HCT116 (cell line): ENCODE measurements at regions not wholly inside any gene's neighbourhood (a gene's known extent, or its start where the extent isn't known, plus 50 kb on each side); places are given as distances from the start of the nearest gene placed in this dataset.

Experiments
- ATAC-seq: fragments of 200-7000 bp; cut with Tn5 transposase; 2 replicates; pipeline ENCODE4 v1.9.1; 2020; ENCODE audit warnings: mild to moderate bottlenecking, moderate library complexity
- BruUV-seq: library from RNA; stranded (reverse); fragments of 400-500 nt; replicated peaks from 2 replicates; lab custom pipeline; 2021; lab: Mats Ljungman, UMichigan
- CTCF ChIA-PET: fragments of 300-600 bp; sonication (Branson Sonifier 250); formaldehyde crosslinking; loops from one replicate; lab custom pipeline; 2021; ENCODE audit warnings: antibody characterized with exemption; lab: Charles Lee
- POLR2A ChIA-PET: fragments of 300-600, 350-600 bp; sonication (Branson Sonifier 250); formaldehyde crosslinking; loops from one replicate; lab custom pipeline; 2021; ENCODE audit warnings: antibody characterized with exemption; lab: Charles Lee
- RAD21 ChIA-PET, 2 experiments: fragments of 300-600 bp; sonication (Branson Sonifier 250); formaldehyde crosslinking; loops; one replicate each; lab custom pipeline; 2023; ENCODE audit warnings: low total read pairs in 2 of 2; ENCODE audit not compliant: uncharacterized antibody in 2 of 2, unreplicated experiment in 2 of 2, low non-redundant PET in 1 of 2; lab: Charles Lee
- DNase-seq: peaks from one replicate; pipeline ENCODE4 v3.0.0-alpha.2; 2010; ENCODE audit warnings: low read depth, low spot score
- H2AFZ ChIP-seq: fragments of 200-600 bp; shearing (Covaris generic), sonication (generic); 2 replicates; pipeline ENCODE4 v1.6.1; 2017; ENCODE audit warnings: low read depth, mixed run types, mixed read lengths, antibody characterized with exemption, low read length; ENCODE audit not compliant: poor library complexity, severe bottlenecking
- H3K27ac ChIP-seq: 2 replicates; pipeline ENCODE4 v1.5.1; 2012; ENCODE audit warnings: low read depth, low read length
- H3K27me3 ChIP-seq: fragments of 200-600 bp; sonication (generic); 2 replicates; pipeline ENCODE4 v1.6.1; 2016; ENCODE audit warnings: mixed run types, low read length, mixed read lengths; ENCODE audit not compliant: insufficient read depth
- H3K36me3 ChIP-seq, 2 experiments: fragments of 200-500 bp in 1 of 2; fragments of 200-600 bp in 1 of 2; sonication (Bioruptor generic) in 1 of 2; sonication (generic) in 1 of 2; 2 replicates each; pipeline versions ENCODE4 v1.5.1 to v1.6.1; 2014 to 2016; ENCODE audit warnings: low read length in 2 of 2, inconsistent platforms in 1 of 2, mixed read lengths in 1 of 2, mixed run types in 1 of 2; ENCODE audit not compliant: insufficient read depth in 2 of 2, control insufficient read depth in 1 of 2
- H3K4me1 ChIP-seq, 2 experiments: fragments of 200-600 bp in 1 of 2; sonication (generic) in 1 of 2; 2 replicates each; pipeline versions ENCODE4 v1.5.1 to v1.6.1; 2012 to 2017; ENCODE audit warnings: low read length in 2 of 2, inconsistent platforms in 1 of 2, mild to moderate bottlenecking in 1 of 2, mixed read lengths in 1 of 2, mixed run types in 1 of 2, moderate library complexity in 1 of 2; ENCODE audit not compliant: insufficient read depth in 2 of 2, control insufficient read depth in 1 of 2
- H3K4me2 ChIP-seq: fragments of 200-600 bp; sonication (generic); 2 replicates; pipeline ENCODE4 v1.6.1; 2017; ENCODE audit warnings: mixed run types, low read length, mixed read lengths
- H3K4me3 ChIP-seq, 2 experiments: fragments of 200-600 bp in 1 of 2; sonication (generic) in 1 of 2; replicated peaks in 1 of 2; 2 replicates each; pipeline ENCODE4 v1.5.1; 2011 to 2016; ENCODE audit warnings: low read length in 2 of 2, control low read depth in 1 of 2, low read depth in 1 of 2, mild to moderate bottlenecking in 1 of 2, mixed read lengths in 1 of 2, mixed run types in 1 of 2
- H3K79me2 ChIP-seq: fragments of 200-600 bp; sonication (generic); 2 replicates; pipeline ENCODE4 v1.6.1; 2017; ENCODE audit warnings: mild to moderate bottlenecking, mixed run types, low read length, moderate library complexity, mixed read lengths; ENCODE audit not compliant: insufficient read depth
- H3K9ac ChIP-seq: fragments of 200-600 bp; sonication (generic); 2 replicates; pipeline ENCODE4 v1.6.1; 2016; ENCODE audit warnings: low read length, mixed read lengths
- H3K9me2 ChIP-seq: fragments of 200-600 bp; sonication (generic), shearing (Covaris generic); 2 replicates; pipeline ENCODE4 v1.6.1; 2017; ENCODE audit warnings: mixed run types, mild to moderate bottlenecking, moderate library complexity; ENCODE audit not compliant: insufficient read depth
- H3K9me3 ChIP-seq, 2 experiments: fragments of 200-500 bp in 1 of 2; fragments of 200-600 bp in 1 of 2; sonication (Bioruptor generic) in 1 of 2; sonication (generic) in 1 of 2; 2 replicates each; pipeline ENCODE4 v1.6.1; 2014 to 2017; ENCODE audit warnings: low read length in 2 of 2, mixed read lengths in 2 of 2, inconsistent platforms in 1 of 2, low read depth in 1 of 2, mild to moderate bottlenecking in 1 of 2, mixed run types in 1 of 2, moderate library complexity in 1 of 2; ENCODE audit not compliant: control insufficient read depth in 1 of 2, insufficient read depth in 1 of 2
- H4K20me1 ChIP-seq: fragments of 200-600 bp; sonication (generic), shearing (Covaris generic); 2 replicates; pipeline ENCODE4 v1.6.1; 2017; ENCODE audit warnings: mixed run types, mild to moderate bottlenecking, moderate library complexity; ENCODE audit not compliant: insufficient read depth
- ATF3 ChIP-seq: IDR thresholded peaks from 2 replicates; pipeline ENCODE4 v1.6.1; 2012
- CEBPB ChIP-seq: IDR thresholded peaks from 2 replicates; pipeline ENCODE4 v1.6.1; 2012; ENCODE audit warnings: low read depth
- CTCF ChIP-seq, 3 experiments: fragments of 200-600 bp in 1 of 3; sonication (generic) in 1 of 3; IDR thresholded peaks in 2 of 3; conservative IDR thresholded peaks in 1 of 3; 2 replicates each; pipeline ENCODE4 v1.5.1; 2012 to 2017; ENCODE audit warnings: low read depth in 2 of 3, low read length in 2 of 3, antibody characterized with exemption in 1 of 3, borderline replicate concordance in 1 of 3, control low read depth in 1 of 3, mild to moderate bottlenecking in 1 of 3, mixed read lengths in 1 of 3, mixed run types in 1 of 3, moderate library complexity in 1 of 3; ENCODE audit not compliant: insufficient read depth in 1 of 3
- JUND ChIP-seq: IDR thresholded peaks from 2 replicates; pipeline ENCODE4 v1.6.1; 2012
- MAX ChIP-seq: IDR thresholded peaks from 2 replicates; pipeline ENCODE4 v1.6.1; 2012
- YY1 ChIP-seq: IDR thresholded peaks from 2 replicates; pipeline ENCODE4 v1.6.1; 2011; ENCODE audit warnings: low read length, low read depth, moderate library complexity, mild to moderate bottlenecking; ENCODE audit not compliant: insufficient replicate concordance; ENCODE audit errors: extremely low read depth
- ZBTB33 ChIP-seq: IDR thresholded peaks from 2 replicates; pipeline ENCODE4 v1.6.1; 2011; ENCODE audit warnings: mild to moderate bottlenecking, low read length, moderate library complexity; ENCODE audit not compliant: insufficient replicate concordance; ENCODE audit errors: extremely low read depth
- ZFX ChIP-seq: fragments of 450-650 bp; IDR thresholded peaks from 2 replicates; pipeline ENCODE4 v1.6.1; 2017
- intact Hi-C: fragments of 100-400 bp; cut with micrococcal nuclease; formaldehyde crosslinking; loops from 2 replicates; pipeline ENCODE4 v1.10.0; 2022

- TF ChIP-seq ZFX (no peak), ZBTB33 (no peak), YY1 (no peak), MAX (no peak), CTCF (IDR thresholded peaks at IDR 0.05 in 2 of 3, conservative IDR thresholded peaks at IDR 0.05 in 1 of 3; ENCODE audit: borderline replicate concordance in 1 of 3, insufficient read depth in 1 of 3, low read depth in 2 of 3, low read length in 2 of 3) (no peak), JUND (no peak), ATF3 (no peak), CEBPB (no peak)
- Histone ChIP-seq H4K20me1 (no peaks in the 10 kb centered on the region), H3K27me3 (no peaks in the 10 kb centered on the region), H3K79me2 (no peaks in the 10 kb centered on the region), H3K9ac (no peak overlapping the region), H3K27ac (no peak overlapping the region), H3K4me2 (no peak overlapping the region), H3K4me3 (no peak overlapping the region), H2AFZ (no peak overlapping the region), H3K4me1 (no peaks in the 10 kb centered on the region), H3K36me3 (no peaks in the 10 kb centered on the region), H3K9me2 (no peaks in the 10 kb centered on the region), H3K9me3 (no peaks in the 10 kb centered on the region)
- ATAC-seq (no peak), DNase-seq (no peak)
- no TSS peak for BruUV-seq
- ChIA-PET CTCF (no interaction called here), RAD21 (no interaction called here), POLR2A (no interaction called here)
- intact Hi-C loops = no loop called here
Observed at GRCh38 chr12:91968076-91968776, 177.4 kb downstream of the BTG1 start.
